Upper lobe of left lung (tissue), 6 donors: ENCODE measurements at regions not wholly inside any gene's neighbourhood (a gene's known extent, or its start where the extent isn't known, plus 50 kb on each side); places are given as distances from the start of the nearest gene placed in this dataset.
"Not testable (repeated sequence)": the region's sequence is repeated elsewhere in the genome, so short reads cannot be mapped to it uniquely, and the experiment has no call there.

Experiments
- ATAC-seq, 2 donors: fragments of 200-7000 bp; cut with Tn5 transposase; one replicate each; pipeline ENCODE4 v1.9.1; 2022; ENCODE audit warnings: mild to moderate bottlenecking in 2 of 2, moderate library complexity in 2 of 2; ENCODE audit not compliant: low FRiP score in 2 of 2
- DNase-seq, 2 donors: peaks; one replicate each; pipeline ENCODE4 v3.0.0-alpha.2; 2019 to 2020
- H3K27ac ChIP-seq, 4 donors: fragments of 200-600 bp; sonication (generic); one replicate each; pipeline ENCODE4 v1.5.1; 2016 to 2019
- H3K27me3 ChIP-seq, 4 donors: fragments of 200-600 bp; sonication (generic); one replicate each; pipeline ENCODE4 v1.5.1; 2017 to 2019
- H3K36me3 ChIP-seq, 4 donors: fragments of 200-600 bp; sonication (generic); one replicate each; pipeline ENCODE4 v1.5.1; 2016 to 2019
- H3K4me1 ChIP-seq, 4 donors: fragments of 200-600 bp; sonication (generic); one replicate each; pipeline ENCODE4 v1.5.1; 2018 to 2019
- H3K4me3 ChIP-seq, 4 donors: fragments of 200-600 bp; sonication (generic); one replicate each; pipeline ENCODE4 v1.5.1; 2017 to 2019; ENCODE audit warnings: mild to moderate bottlenecking in 2 of 4, moderate library complexity in 1 of 4
- H3K9me3 ChIP-seq, 4 donors: fragments of 200-600 bp; sonication (generic); one replicate each; pipeline ENCODE4 v1.5.1; 2018 to 2019
- EP300 ChIP-seq, 4 donors: sonication (generic); formaldehyde crosslinking; IDR thresholded peaks; one replicate each; pipeline ENCODE4 v1.5.1; 2017; ENCODE audit warnings: antibody characterized with exemption in 4 of 4, control low read depth in 2 of 4
- POLR2A ChIP-seq, 4 donors: fragments of 450-650 bp; IDR thresholded peaks; one replicate each; pipeline ENCODE4 v1.5.1; 2016 to 2017; ENCODE audit warnings: antibody characterized with exemption in 4 of 4, mild to moderate bottlenecking in 2 of 4
- POLR2AphosphoS5 ChIP-seq, 2 donors: sonication (generic); formaldehyde crosslinking; IDR thresholded peaks; one replicate each; pipeline ENCODE4 v1.5.1; 2017; ENCODE audit warnings: antibody characterized with exemption in 2 of 2
- WGBS, 2 donors: methylation state at CpG; one replicate each; pipeline ENCODE4 v1.1.5; 2017 to 2018; 5-methylcytosine and 5-hydroxymethylcytosine counted together
- TF ChIP-seq, protein P1 (sequence below), 6 experiments: fragments of 450-650 bp in 4 of 6; fragments of 200-600 bp in 2 of 6; sonication (generic) in 2 of 6; IDR thresholded peaks; one replicate each; pipeline ENCODE4 v1.5.1; 2016 to 2019; ENCODE audit warnings: antibody characterized with exemption in 6 of 6
- donor health status: DM: no; HTN: no; CAD: no; lungs with moderate emphysema.
- donor health status: DM: no; HTN: yes; CAD: no; lungs with severe emphysema.

DNA sequence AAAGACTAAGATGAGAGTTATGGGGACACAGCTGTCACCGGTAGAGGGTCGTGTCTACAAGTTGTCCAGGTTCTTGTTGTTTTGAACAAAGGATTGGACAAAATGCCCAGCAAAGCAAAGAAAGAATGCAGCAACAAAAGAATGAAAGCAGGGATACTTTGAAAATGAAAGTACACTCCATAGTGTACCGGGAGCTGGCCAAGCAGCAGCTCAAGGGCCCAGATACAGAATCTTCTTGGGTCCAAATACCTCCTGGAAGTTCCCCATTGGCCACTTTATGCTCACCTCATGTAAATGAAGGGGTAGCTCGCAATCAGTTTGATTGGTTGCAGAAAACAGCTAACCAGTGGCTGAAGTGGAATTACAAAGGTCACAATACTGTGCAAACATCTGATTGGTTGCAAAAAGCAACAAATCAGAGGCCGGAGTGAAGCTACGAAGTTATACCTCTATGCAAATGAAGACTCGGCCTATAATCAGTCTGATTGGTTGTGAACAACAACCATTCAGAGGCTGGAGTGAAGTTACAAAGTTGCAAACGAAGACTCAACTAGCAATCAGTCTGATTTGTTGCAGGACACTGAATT lies 474.9 kb upstream of the TMEFF2 start:
- TF ChIP-seq, protein P1, sequence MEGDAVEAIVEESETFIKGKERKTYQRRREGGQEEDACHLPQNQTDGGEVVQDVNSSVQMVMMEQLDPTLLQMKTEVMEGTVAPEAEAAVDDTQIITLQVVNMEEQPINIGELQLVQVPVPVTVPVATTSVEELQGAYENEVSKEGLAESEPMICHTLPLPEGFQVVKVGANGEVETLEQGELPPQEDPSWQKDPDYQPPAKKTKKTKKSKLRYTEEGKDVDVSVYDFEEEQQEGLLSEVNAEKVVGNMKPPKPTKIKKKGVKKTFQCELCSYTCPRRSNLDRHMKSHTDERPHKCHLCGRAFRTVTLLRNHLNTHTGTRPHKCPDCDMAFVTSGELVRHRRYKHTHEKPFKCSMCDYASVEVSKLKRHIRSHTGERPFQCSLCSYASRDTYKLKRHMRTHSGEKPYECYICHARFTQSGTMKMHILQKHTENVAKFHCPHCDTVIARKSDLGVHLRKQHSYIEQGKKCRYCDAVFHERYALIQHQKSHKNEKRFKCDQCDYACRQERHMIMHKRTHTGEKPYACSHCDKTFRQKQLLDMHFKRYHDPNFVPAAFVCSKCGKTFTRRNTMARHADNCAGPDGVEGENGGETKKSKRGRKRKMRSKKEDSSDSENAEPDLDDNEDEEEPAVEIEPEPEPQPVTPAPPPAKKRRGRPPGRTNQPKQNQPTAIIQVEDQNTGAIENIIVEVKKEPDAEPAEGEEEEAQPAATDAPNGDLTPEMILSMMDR (IDR thresholded peaks at IDR 0.05) = no peak
- TF ChIP-seq POLR2AphosphoS5 (IDR thresholded peaks at IDR 0.05) (no peak), POLR2A (IDR thresholded peaks at IDR 0.05) (no peak), EP300 (IDR thresholded peaks at IDR 0.05) (no peak)
- WGBS, 2 donors = 86% methylated on average over 8 of the region's 8 CpGs
- Histone ChIP-seq H3K36me3 (no peaks in the 10 kb centered on the region), H3K27ac (no peak overlapping the region), H3K4me3 (no peak overlapping the region), H3K4me1 (no peaks in the 10 kb centered on the region), H3K27me3 (no peaks in the 10 kb centered on the region), H3K9me3 (no peaks in the 10 kb centered on the region)
- DNase-seq = no peak
- no peak for ATAC-seq

DNA sequence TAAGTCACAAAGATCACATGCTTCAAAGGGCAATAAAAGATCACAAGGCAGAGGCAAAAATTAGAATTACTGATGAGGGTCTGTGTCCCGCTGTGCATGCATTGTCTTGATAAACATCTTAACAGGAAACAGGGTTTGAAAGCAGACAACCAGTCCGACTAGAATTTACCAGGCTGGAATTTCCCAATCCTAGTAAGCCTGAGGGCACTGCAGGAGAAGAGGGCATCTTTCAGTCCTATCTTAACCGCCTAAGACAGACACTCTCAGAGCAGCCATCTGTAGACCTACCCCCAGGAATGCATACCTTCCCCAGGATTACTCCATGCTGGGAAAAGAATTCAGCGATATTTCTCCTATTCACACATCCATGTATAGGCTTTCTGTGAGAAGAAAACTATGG lies 465.8 kb upstream of the TMEFF2 start:
- not testable (repeated sequence) for ATAC-seq, H3K4me1 ChIP-seq, H3K27ac ChIP-seq, H3K4me3 ChIP-seq, H3K9me3 ChIP-seq, DNase-seq, H3K36me3 ChIP-seq, H3K27me3 ChIP-seq
- 66 to 77% methylated on average over 4 of the region's 4 CpGs for WGBS, 2 donors

DNA sequence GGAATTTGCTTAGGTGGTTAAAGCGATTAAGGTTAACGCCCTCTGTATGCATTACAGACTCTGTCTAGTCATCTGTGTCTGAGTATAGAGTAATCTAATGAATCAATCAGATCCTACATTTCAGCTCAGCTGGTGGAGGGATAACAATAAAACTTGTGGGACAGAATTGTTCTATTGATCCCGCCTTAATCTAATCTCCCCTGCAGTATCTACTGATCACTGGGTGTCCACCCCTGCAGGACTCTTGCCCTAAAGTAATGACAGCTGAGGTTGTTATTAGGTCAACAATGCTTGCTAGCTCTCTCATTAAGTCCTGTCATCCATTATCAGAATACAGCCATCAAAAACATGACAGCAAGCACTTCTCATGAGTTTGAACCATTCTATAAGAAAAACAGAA lies 462.6 kb upstream of the TMEFF2 start:
- ATAC-seq = no peak
- WGBS, 2 donors = 84 to 94% methylated on average over 3 of the region's 3 CpGs
- no peak overlapping the region for H3K4me3 ChIP-seq

DNA sequence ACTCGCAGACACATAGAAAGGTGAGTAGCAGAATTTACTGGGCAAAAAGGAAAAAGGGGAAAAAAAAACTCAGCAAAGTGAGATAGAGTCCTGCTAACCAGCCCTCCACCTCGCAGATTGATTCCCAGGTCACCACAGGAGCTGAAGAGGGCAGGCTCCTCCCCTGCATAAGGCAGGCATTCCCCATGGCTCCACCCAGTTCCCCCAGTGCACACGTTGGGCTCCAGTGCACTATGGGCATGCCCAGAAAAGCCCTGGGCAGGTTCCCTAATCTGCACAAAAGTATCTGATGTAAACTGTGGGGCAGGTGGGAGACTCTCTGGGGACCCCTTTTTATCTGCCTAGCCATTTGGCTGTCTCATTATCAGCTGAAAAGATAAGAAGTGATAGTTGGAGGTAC lies 461.2 kb upstream of the TMEFF2 start:
- DNase-seq (no peak), ATAC-seq (no peak)
- no peaks in the 10 kb centered on the region for H3K9me3 ChIP-seq
- no peaks in the 10 kb centered on the region for H3K36me3 ChIP-seq
- 58 to 62% methylated on average over 3 of the region's 3 CpGs for WGBS, 2 donors
- TF ChIP-seq, protein P1 (IDR thresholded peaks at IDR 0.05) = no peak
- TF ChIP-seq POLR2AphosphoS5 (IDR thresholded peaks at IDR 0.05) (no peak), POLR2A (IDR thresholded peaks at IDR 0.05) (no peak), EP300 (IDR thresholded peaks at IDR 0.05) (no peak)
- H3K4me1 ChIP-seq = no peaks in the 10 kb centered on the region
- no peak overlapping the region for H3K4me3 ChIP-seq
- H3K27ac ChIP-seq = no peak overlapping the region
- no peaks in the 10 kb centered on the region for H3K27me3 ChIP-seq

More for the DNA sequence above, 462.6 kb upstream of the TMEFF2 start:
- Histone ChIP-seq H3K36me3 (no peaks in the 10 kb centered on the region), H3K27me3 (no peaks in the 10 kb centered on the region), H3K4me1 (no peaks in the 10 kb centered on the region), H3K27ac (no peak overlapping the region), H3K9me3 (no peaks in the 10 kb centered on the region)
- TF ChIP-seq EP300 (IDR thresholded peaks at IDR 0.05) = no peak
- TF ChIP-seq, protein P1 (IDR thresholded peaks at IDR 0.05) = no peak
- no peak for TF ChIP-seq POLR2A (IDR thresholded peaks at IDR 0.05)
- no peak for TF ChIP-seq POLR2AphosphoS5 (IDR thresholded peaks at IDR 0.05)
- DNase-seq = no peak

DNA sequence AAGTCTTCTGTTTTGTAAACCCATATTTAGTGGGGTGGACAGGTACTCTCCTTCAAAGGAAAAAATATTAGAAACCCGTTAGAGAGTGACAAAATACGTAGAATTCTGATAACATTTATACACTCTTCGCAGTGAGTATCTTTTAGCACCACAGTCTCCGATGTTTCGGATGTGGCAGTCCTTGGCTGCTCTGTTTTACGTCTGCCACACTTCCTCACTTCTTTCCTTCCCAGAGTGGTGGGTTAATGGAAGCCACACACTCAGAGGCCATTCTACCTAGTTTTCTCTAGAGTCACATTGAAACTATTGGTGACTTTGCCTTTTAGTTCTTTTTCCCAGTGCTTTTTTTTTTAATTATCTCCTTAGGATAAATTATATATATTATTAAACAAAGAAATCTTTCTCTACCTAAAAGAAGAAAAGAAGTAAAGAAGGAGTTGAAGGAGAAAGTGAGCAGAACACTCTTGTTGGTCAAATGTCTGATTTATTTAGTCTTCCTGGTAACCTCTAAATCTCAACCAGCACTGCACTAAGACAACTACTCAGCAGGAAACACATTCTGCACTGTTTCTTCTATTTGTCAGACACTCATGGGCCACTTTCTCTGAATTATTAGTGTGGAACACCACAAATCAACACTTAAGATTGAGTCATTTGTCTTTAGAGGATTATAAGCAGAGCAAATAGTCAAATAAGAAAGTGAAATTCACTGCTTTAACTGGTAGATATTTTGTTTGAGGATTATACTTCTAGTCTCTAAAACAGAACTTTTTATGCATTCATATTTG lies 451.3 kb upstream of the TMEFF2 start:
- no peak for DNase-seq
- no peak for TF ChIP-seq EP300 (IDR thresholded peaks at IDR 0.05)
- TF ChIP-seq, protein P1 (IDR thresholded peaks at IDR 0.05) = no peak
- TF ChIP-seq POLR2A (IDR thresholded peaks at IDR 0.05) = no peak
- no peak for TF ChIP-seq POLR2AphosphoS5 (IDR thresholded peaks at IDR 0.05)
- 78 to 83% methylated on average over 6 of the region's 6 CpGs for WGBS, 2 donors
- no peak overlapping the region for H3K4me3 ChIP-seq
- no peak for ATAC-seq
- H3K27ac ChIP-seq = no peak overlapping the region
- no peaks in the 10 kb centered on the region for H3K27me3 ChIP-seq
- H3K36me3 ChIP-seq = no peaks in the 10 kb centered on the region
- no peaks in the 10 kb centered on the region for H3K9me3 ChIP-seq
- H3K4me1 ChIP-seq = no peaks in the 10 kb centered on the region
